Fibroblast of lung (primary cell): ENCODE measurements at regions not wholly inside any gene's neighbourhood (a gene's known extent, or its start where the extent isn't known, plus 50 kb on each side); places are given as distances from the start of the nearest gene placed in this dataset.

Experiments used
- CTCF ChIP-seq, 2 donors: IDR thresholded peaks in 1 of 2; conservative IDR thresholded peaks in 1 of 2; 1 replicate in 1 of 2; 2 replicates in 1 of 2; pipeline ENCODE4 v1.5.1; 2011 to 2012; ENCODE audit warnings: low read length in 2 of 2, control low read depth in 1 of 2, inconsistent platforms in 1 of 2, low read depth in 1 of 2, mild to moderate bottlenecking in 1 of 2
- EZH2 ChIP-seq: IDR thresholded peaks from 2 replicates; pipeline ENCODE4 v1.5.1; 2012; ENCODE audit warnings: low read length, control low read depth, mild to moderate bottlenecking; ENCODE audit errors: missing control alignments

DNA sequence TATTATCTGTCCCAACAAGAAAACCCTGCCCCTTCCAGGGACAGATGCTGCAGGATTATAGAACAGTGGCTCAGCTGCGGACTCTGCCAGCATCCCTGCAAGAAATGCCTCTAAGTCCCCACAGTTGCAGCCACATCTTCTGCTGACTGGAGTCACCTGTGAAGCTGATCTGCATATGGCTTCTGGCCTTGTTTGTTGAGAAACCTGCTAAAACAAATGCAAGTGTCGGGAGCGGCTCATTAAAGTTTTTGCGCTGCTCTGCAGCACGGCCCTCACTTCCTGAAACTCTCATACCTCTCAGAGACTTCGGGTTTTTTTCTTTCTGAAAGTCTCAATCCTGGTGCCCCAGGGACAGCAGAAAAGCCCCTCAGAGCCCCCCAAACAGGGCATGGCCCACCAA is 725.0 kb downstream of the UQCRFS1 start:
- TF ChIP-seq CTCF (conservative IDR thresholded peaks at IDR 0.05 in 1 of 2, IDR thresholded peaks at IDR 0.05 in 1 of 2; ENCODE audit: low read depth in 1 of 2, low read length in 2 of 2) (no peak), EZH2 (no peak)
